Lung (tissue), 11 donors: ENCODE measurements at regions not wholly inside any gene's neighbourhood (a gene's known extent, or its start where the extent isn't known, plus 50 kb on each side); places are given as distances from the start of the nearest gene placed in this dataset.

Experiments used
- ATAC-seq: fragments of 200-7000 bp; cut with Tn5 transposase; one replicate; pipeline ENCODE4 v1.9.1; 2020; ENCODE audit warnings: moderate number of reproducible peaks; ENCODE audit not compliant: insufficient read depth, low FRiP score
- DNase-seq, 3 donors: peaks; one replicate each; pipeline ENCODE4 v3.0.0-alpha.2; 2013 to 2017
- H3K27ac ChIP-seq, 2 donors: one replicate each; pipeline ENCODE4 v1.5.1; 2013; ENCODE audit warnings: mild to moderate bottlenecking in 2 of 2, moderate library complexity in 2 of 2, control low read depth in 1 of 2, inconsistent platforms in 1 of 2, low read depth in 1 of 2, low read length in 1 of 2
- H3K27me3 ChIP-seq, 3 donors: one replicate each; pipeline ENCODE4 v1.5.1; 2013; ENCODE audit warnings: low read length in 2 of 3; ENCODE audit not compliant: control insufficient read depth in 3 of 3, insufficient read depth in 3 of 3
- H3K36me3 ChIP-seq, 4 donors: one replicate each; pipeline ENCODE4 v1.5.1; 2013; ENCODE audit warnings: low read length in 4 of 4, mild to moderate bottlenecking in 1 of 4, moderate library complexity in 1 of 4; ENCODE audit not compliant: control insufficient read depth in 4 of 4, insufficient read depth in 4 of 4
- H3K4me1 ChIP-seq, 5 donors: one replicate each; pipeline ENCODE4 v1.5.1; 2013; ENCODE audit warnings: low read length in 5 of 5, mild to moderate bottlenecking in 2 of 5, moderate library complexity in 1 of 5; ENCODE audit not compliant: control insufficient read depth in 5 of 5, insufficient read depth in 5 of 5
- H3K4me3 ChIP-seq: one replicate; pipeline ENCODE4 v1.5.1; 2013; ENCODE audit warnings: mild to moderate bottlenecking, control low read depth, moderate library complexity
- H3K9ac ChIP-seq, 2 donors: one replicate each; pipeline ENCODE4 v1.5.1; 2013; ENCODE audit warnings: low read length in 2 of 2, control low read depth in 1 of 2; ENCODE audit not compliant: insufficient read depth in 1 of 2
- H3K9me3 ChIP-seq, 4 donors: one replicate each; pipeline ENCODE4 v1.5.1; 2013; ENCODE audit warnings: low read length in 3 of 4, mild to moderate bottlenecking in 1 of 4, moderate library complexity in 1 of 4; ENCODE audit not compliant: control insufficient read depth in 4 of 4, insufficient read depth in 3 of 4
- WGBS, 2 donors: extraction: QIAGEN DNeasy Blood & Tissue Kit; methylation state at CpG; one replicate each; pipeline ENCODE4 v1.1.7; 2013; 5-methylcytosine and 5-hydroxymethylcytosine counted together
- TF ChIP-seq, protein P1 (sequence below): IDR thresholded peaks from 2 replicates; pipeline ENCODE4 v1.5.1; 2012; ENCODE audit warnings: mild to moderate bottlenecking; ENCODE audit errors: control extremely low read depth, extremely low read depth
- donor health status: control.
- donor health status: control.
- donor health status: Bipolar disorder and iron deficiency.
- donor health status: healthy.
- donor health status: DM: yes; HTN: yes; CAD: no.

DNA sequence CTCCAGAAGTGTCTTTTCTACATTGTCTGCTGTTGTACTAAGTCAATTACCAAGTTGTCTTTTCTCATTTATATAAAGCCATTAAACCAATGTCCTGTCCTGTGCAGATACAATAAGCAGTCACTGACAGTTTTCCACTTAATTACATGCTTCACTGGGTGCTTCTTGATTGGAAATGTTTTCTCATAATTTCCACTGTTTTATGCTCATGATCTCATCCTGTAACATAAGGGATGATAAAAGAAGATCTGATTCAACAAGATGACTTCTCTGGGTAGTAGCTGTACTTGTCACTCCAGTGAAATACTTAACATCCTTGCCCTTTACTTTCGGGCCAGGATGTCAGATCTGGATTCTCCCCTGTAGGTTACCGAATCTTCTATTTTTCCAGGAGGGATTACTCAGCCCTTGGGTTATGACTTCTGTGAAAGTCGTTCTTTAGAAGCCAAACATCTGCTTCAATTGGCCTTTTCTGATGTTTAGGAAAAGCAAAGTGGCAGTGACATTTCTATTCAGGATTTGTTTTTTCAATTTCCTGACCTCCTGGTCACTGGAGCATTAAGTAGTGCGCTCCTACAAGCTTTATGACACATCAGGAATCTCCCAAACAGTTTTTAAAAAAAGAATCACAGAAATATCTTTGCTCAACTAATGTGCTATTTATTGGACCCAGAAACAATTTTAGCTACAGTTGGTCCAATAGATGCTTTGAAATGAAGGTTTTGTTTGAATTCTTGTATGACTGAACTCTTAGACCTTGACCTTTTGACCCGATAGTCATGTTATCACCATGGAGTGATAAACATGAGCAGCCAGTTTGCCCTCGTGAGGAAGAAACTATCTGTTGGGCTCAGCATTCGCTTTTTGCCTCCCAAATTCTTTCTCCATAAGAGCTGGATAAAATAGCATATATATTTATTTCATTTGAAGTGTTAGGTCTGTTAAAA, 234.5 kb upstream of the SSTR1 start:
- Histone ChIP-seq H3K4me1 (peaks cover 0 to 7% (median 0%) of the 10 kb centered on the region in 5 donors), H3K36me3 (no peaks in the 10 kb centered on the region), H3K9ac (no peak overlapping the region), H3K9me3 (no peaks in the 10 kb centered on the region), H3K4me3 (no peak overlapping the region), H3K27me3 (no peaks in the 10 kb centered on the region), H3K27ac (no peak overlapping the region)
- DNase-seq (peak in 1 of 3 donors; percentile 1), ATAC-seq (no peak)
- 61 to 71% methylated on average over 7 of the region's 7 CpGs for WGBS, 2 donors
- TF ChIP-seq, protein P1, sequence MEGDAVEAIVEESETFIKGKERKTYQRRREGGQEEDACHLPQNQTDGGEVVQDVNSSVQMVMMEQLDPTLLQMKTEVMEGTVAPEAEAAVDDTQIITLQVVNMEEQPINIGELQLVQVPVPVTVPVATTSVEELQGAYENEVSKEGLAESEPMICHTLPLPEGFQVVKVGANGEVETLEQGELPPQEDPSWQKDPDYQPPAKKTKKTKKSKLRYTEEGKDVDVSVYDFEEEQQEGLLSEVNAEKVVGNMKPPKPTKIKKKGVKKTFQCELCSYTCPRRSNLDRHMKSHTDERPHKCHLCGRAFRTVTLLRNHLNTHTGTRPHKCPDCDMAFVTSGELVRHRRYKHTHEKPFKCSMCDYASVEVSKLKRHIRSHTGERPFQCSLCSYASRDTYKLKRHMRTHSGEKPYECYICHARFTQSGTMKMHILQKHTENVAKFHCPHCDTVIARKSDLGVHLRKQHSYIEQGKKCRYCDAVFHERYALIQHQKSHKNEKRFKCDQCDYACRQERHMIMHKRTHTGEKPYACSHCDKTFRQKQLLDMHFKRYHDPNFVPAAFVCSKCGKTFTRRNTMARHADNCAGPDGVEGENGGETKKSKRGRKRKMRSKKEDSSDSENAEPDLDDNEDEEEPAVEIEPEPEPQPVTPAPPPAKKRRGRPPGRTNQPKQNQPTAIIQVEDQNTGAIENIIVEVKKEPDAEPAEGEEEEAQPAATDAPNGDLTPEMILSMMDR = no peak

DNA sequence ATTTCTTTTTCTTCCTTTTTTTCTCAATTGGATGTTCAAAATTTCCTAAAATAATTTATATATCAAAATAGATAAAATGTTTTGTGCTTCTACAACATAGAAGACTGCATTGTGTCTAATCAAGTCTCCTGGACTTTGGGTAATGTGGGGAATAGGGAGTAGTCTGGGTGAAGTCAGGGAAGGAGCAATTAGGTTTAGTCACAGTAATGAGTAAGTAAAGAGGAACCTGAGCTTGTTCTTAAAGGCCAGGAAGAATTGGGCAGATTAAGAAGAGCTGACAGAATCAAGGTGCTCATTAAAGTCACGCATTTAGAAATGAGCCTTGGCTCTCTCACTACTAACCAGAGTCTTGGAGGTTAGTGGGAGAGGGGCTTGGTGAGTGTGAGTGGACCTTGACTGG, 233.3 kb upstream of the SSTR1 start:
- no peak overlapping the region for H3K27ac ChIP-seq
- WGBS, 2 donors = 96 to 100% methylated on average over 1 of the region's 1 CpG

DNA sequence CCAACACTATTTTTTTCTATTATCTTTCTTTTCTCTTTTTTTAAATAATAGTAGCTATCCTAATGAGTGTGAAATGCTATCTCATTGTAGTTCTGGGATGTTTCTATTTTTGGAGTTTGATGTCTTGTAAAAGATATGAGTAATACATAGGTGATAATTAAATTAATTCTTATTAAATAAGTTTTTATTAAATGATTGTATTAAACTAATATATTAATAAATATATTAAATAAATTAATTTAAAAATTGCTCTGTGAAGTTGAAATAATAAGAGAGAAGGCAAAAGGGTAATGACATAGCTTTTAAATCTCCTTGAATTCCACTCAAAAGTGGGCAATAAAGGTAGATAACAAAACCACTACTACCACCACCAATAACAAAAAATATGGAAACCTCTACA, 230.2 kb upstream of the SSTR1 start:
- TF ChIP-seq, protein P1 = no peak
- DNase-seq (no peak), ATAC-seq (no peak)
- Histone ChIP-seq H3K4me3 (no peak overlapping the region), H3K36me3 (no peaks in the 10 kb centered on the region), H3K27me3 (no peaks in the 10 kb centered on the region), H3K9me3 (peaks cover 0 to 5% (median 0%) of the 10 kb centered on the region in 4 donors), H3K4me1 (peaks cover 0 to 7% (median 0%) of the 10 kb centered on the region in 5 donors), H3K27ac (no peak overlapping the region), H3K9ac (no peak overlapping the region)

More for the DNA sequence above, 233.3 kb upstream of the SSTR1 start:
- H3K9me3 ChIP-seq = no peaks in the 10 kb centered on the region
- H3K27me3 ChIP-seq = no peaks in the 10 kb centered on the region
- TF ChIP-seq, protein P1 = no peak
- no peak overlapping the region for H3K9ac ChIP-seq
- ATAC-seq (no peak), DNase-seq (no peak)
- H3K4me1 ChIP-seq = peaks cover 0 to 7% (median 0%) of the 10 kb centered on the region in 5 donors
- H3K36me3 ChIP-seq = no peaks in the 10 kb centered on the region
- H3K4me3 ChIP-seq = no peak overlapping the region
